ENCODE measurements at regions not wholly inside any gene's neighbourhood (a gene's known extent, or its start where the extent isn't known, plus 50 kb on each side); places are given as distances from the start of the nearest gene placed in this dataset.

DNA sequence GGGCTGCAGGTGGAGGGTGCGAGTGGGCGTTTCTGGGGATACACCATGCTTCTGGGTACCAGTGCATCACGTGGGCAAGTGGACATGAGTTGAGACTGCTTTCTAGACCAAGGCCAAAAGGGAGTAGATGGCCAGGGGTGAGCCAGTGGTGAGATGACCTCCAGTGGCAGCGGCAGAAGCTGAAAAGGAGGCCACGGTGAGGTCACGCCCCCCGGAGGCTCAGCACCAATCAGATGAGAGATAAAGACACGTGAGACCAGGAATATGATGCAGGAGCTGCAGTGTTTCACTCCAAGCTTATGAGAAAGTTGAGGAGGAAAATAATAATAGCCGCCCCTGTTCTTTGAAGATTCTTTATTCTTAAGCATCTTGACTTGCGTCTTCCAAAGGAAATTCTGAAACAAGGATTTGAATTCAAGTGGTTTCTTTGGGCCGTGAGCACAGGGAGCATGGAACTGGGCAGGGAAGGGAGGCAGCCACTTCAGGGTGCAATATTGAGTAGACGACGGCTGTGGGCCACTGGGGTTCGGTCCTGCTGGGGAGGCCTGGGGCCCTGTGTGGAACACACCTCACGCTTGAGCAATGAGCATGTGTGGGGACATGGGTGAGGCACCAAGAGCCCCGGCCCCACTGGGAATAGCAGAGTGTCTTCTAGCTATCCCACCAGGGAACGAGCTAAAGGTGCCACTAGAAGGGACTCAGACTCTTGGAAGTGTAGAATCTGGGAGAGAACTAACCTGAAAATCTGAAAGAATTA is 156.7 kb upstream of the LRFN2 start:
- intact Hi-C loops (cut with micrococcal nuclease; ENCODE audit: unreplicated experiment), result no loop called here
- Histone ChIP-seq H3K27ac (ENCODE audit: low read depth, low read length, poor library complexity, severe bottlenecking) (no peak overlapping the region), H3K9me3 (ENCODE audit: low read depth, low read length, poor library complexity, severe bottlenecking) (no peaks in the 10 kb centered on the region), H3K27me3 (replicated peaks; ENCODE audit: insufficient read depth, low read depth, low read length, poor library complexity) (no peaks in the 10 kb centered on the region), H3K4me3 (ENCODE audit: low read depth, low read length, poor library complexity, severe bottlenecking) (no peak overlapping the region), H3K4me1 (ENCODE audit: insufficient read depth, low read length, poor library complexity, severe bottlenecking) (peaks cover 2% of the 10 kb centered on the region), H3K36me3 (ENCODE audit: insufficient read depth, low read length, poor library complexity, severe bottlenecking) (no peaks in the 10 kb centered on the region)
- TF ChIP-seq EZH2 (IDR thresholded peaks at IDR 0.05; ENCODE audit: borderline replicate concordance, low read depth, low read length, poor library complexity, severe bottlenecking), result no peak
- TF ChIP-seq, protein P1, sequence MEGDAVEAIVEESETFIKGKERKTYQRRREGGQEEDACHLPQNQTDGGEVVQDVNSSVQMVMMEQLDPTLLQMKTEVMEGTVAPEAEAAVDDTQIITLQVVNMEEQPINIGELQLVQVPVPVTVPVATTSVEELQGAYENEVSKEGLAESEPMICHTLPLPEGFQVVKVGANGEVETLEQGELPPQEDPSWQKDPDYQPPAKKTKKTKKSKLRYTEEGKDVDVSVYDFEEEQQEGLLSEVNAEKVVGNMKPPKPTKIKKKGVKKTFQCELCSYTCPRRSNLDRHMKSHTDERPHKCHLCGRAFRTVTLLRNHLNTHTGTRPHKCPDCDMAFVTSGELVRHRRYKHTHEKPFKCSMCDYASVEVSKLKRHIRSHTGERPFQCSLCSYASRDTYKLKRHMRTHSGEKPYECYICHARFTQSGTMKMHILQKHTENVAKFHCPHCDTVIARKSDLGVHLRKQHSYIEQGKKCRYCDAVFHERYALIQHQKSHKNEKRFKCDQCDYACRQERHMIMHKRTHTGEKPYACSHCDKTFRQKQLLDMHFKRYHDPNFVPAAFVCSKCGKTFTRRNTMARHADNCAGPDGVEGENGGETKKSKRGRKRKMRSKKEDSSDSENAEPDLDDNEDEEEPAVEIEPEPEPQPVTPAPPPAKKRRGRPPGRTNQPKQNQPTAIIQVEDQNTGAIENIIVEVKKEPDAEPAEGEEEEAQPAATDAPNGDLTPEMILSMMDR (conservative IDR thresholded peaks at IDR 0.05; ENCODE audit: low read depth, low read length), result no peak
- POLR2A ChIA-PET (ENCODE audit: low non-redundant PET), result no interaction called here
- BruUV-seq (replicated peaks), result no TSS peak
- DNase-seq (ENCODE audit: low spot score), result no peak
- CTCF ChIA-PET, result no interaction called here

DNA sequence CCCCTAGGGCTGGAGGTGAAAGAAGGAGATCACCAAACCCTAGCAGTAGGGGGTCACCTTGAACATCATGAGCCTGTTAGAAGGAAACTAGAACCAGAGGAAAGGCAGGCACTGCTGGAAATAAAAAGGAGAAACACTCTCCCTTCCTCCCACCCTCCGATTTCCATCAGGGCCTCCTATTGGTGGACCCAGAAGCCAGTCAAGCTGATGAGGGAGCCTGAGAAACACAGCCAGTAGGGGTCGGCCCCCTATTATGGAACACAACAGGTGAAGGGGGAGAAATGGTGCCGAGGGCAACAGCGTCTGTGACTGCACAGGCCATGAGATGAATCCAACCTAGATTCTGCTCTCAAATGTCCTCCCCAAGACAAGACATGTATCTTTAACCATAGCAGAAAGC is 156.1 kb upstream of the LRFN2 start:
- no peak for DNase-seq (ENCODE audit: low spot score)
- no peak overlapping the region for H3K4me3 ChIP-seq (ENCODE audit: low read depth, low read length, poor library complexity, severe bottlenecking)
- no TSS peak for BruUV-seq (replicated peaks)
- no peaks in the 10 kb centered on the region for H3K27me3 ChIP-seq (replicated peaks; ENCODE audit: insufficient read depth, low read depth, low read length, poor library complexity)
- no peak for TF ChIP-seq EZH2 (IDR thresholded peaks at IDR 0.05; ENCODE audit: borderline replicate concordance, low read depth, low read length, poor library complexity, severe bottlenecking)
- TF ChIP-seq, protein P1 (conservative IDR thresholded peaks at IDR 0.05; ENCODE audit: low read depth, low read length), result no peak
- intact Hi-C loops (cut with micrococcal nuclease; ENCODE audit: unreplicated experiment), result no loop called here
- no peaks in the 10 kb centered on the region for H3K9me3 ChIP-seq (ENCODE audit: low read depth, low read length, poor library complexity, severe bottlenecking)
- POLR2A ChIA-PET (ENCODE audit: low non-redundant PET), result no interaction called here
- CTCF ChIA-PET, result no interaction called here
- H3K36me3 ChIP-seq (ENCODE audit: insufficient read depth, low read length, poor library complexity, severe bottlenecking), result no peaks in the 10 kb centered on the region
- no peak overlapping the region for H3K27ac ChIP-seq (ENCODE audit: low read depth, low read length, poor library complexity, severe bottlenecking)
- peaks cover 7% of the 10 kb centered on the region for H3K4me1 ChIP-seq (ENCODE audit: insufficient read depth, low read length, poor library complexity, severe bottlenecking)

DNA sequence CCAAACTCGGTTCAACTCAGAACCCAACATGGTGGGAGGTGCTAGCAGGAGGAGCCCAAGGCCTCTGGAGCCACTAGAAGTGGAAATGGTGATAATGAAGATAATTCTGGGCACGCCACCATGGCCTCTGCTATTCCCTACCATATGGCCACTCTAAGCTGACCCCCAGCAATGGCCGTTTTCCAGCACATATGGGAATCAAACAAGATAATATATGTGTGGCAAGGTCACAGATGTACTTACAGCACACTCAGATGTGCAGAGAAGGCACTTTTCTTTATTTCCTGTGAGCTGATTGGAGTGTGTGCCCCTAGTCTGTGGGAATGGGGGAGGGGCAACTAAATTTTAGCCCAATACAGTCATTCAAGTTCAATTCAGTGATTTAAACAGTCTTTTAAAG is 153.4 kb upstream of the LRFN2 start:
- ChIA-PET POLR2A (ENCODE audit: low non-redundant PET) (no interaction called here), CTCF (no interaction called here)
- intact Hi-C loops (cut with micrococcal nuclease; ENCODE audit: unreplicated experiment), result no loop called here
- no peaks in the 10 kb centered on the region for H3K36me3 ChIP-seq (ENCODE audit: insufficient read depth, low read length, poor library complexity, severe bottlenecking)
- no peaks in the 10 kb centered on the region for H3K9me3 ChIP-seq (ENCODE audit: low read depth, low read length, poor library complexity, severe bottlenecking)
- no peak overlapping the region for H3K4me3 ChIP-seq (ENCODE audit: low read depth, low read length, poor library complexity, severe bottlenecking)
- BruUV-seq (replicated peaks), result no TSS peak
- H3K27me3 ChIP-seq (replicated peaks; ENCODE audit: insufficient read depth, low read depth, low read length, poor library complexity), result no peaks in the 10 kb centered on the region
- DNase-seq (ENCODE audit: low spot score), result no peak
- H3K4me1 ChIP-seq (ENCODE audit: insufficient read depth, low read length, poor library complexity, severe bottlenecking), result peaks cover 8% of the 10 kb centered on the region
- H3K27ac ChIP-seq (ENCODE audit: low read depth, low read length, poor library complexity, severe bottlenecking), result no peak overlapping the region
- TF ChIP-seq, protein P1 (conservative IDR thresholded peaks at IDR 0.05; ENCODE audit: low read depth, low read length), result no peak
- no peak for TF ChIP-seq EZH2 (IDR thresholded peaks at IDR 0.05; ENCODE audit: borderline replicate concordance, low read depth, low read length, poor library complexity, severe bottlenecking)
